Iris pigment epithelial cell (primary cell): ENCODE measurements at regions not wholly inside any gene's neighbourhood (a gene's known extent, or its start where the extent isn't known, plus 50 kb on each side); places are given as distances from the start of the nearest gene placed in this dataset.

Source experiments
- DNase-seq: peaks from one replicate; pipeline ENCODE4 v3.0.0-alpha.2; 2011; ENCODE audit warnings: low read depth

DNA sequence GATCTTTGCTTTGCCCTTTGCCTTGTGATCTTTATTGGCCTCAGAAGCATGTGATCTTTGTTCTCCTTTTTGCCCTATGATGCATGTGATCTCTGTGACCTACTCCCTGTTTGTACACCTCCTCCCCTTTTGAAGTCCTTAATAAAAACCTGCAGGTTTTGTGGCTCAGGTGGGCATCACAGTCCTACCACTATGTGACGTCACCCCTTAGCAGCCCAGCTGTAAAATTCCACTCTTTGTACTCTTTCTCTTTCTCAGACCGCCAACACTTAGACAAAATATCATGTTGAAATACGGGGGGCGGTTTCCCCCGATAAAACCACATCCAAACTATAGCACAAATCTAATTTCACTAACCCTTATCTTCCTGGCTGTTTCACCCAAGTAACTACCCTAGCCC, 76.7 kb upstream of the RAPGEF4 start:
- no peak for DNase-seq

DNA sequence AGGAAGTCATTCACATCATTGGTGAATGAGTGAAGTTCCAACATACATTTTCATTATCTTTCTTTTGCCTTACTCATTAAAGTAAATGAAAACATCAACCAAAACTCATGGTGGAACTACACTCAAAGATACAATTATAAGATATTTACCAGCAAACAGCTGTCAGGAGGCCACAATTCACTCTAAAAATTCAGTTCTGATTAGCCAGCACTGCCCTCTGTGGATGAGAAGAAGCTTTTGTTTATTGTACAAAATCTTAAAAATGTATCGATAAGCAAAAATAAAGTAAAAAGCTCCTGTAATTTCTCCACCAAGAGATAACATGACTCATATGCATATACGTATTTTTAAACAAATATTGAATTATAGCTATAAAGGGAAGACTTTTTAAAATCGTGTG, 73.5 kb upstream of the RAPGEF4 start:
- DNase-seq = no peak

DNA sequence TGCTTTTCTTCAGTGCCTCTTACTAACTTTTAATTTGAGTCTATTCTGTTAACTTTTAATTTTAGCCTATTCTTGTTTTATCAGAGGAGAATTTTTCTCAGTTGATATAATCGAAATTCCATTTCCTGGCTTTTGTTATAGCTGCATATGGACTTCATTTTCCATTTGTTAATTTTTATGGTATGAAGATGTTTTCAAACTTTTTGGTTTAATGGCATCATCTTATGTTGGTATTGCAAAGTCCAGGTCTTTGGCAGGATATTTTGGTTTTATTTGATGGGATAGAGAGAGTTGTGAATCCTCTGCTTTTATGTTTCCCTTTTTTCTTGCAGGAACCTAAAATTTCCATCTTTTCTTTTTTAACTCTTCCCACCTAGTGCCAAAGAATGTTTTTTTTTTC, 70.9 kb upstream of the RAPGEF4 start:
- no peak for DNase-seq

DNA sequence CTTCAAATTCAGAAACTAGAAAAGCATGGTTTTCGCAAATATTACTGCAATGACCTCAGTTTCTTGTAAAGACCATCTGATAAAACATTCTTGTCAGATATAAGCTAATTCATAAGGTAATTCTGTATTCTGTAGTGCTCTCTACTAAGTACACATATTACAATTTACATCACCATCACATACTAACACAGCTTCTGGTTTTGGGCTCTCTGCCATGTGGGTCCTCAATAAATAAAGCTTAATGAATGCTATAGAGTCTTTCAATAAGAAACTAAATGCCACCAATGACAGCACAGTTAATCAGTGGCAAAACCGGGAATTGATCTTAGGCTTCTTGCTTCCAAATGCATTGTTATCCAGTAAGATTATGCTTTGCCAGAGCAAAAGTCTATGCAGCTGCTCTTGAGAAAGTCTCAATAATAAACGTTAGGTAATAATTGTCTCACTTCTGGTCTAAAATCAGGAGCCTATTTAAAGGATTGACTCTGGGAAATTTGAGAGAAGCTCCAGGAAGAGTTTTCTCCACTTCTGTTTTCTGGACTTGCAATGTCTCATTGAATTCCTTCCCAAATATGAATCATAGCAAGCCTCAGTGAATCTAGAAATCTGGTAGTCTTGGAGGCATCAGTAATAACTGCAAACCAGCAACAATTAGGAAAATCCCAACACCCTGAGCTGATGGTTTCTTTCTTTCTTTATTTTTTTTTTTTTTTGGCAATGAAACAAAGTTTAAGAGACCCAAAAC, 67.9 kb upstream of the RAPGEF4 start:
- DNase-seq = no peak

DNA sequence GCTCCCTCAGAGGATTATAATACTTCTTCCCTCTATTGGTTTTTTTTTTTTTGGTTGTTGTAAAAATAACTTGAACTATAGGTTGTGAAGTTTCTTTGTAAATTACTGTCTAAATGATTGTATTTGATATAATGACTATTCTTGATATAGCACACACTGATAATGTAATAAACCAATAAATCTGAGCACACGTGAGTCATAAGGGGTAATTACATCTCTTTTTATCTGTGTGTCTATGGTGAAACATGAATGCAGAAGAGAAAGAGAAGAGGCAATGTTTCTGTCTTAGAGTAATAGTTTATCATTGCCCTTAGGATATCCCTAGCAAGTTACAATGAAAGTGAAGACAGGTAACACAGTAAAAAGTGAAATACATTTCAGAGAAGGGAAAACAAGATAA, 64.1 kb upstream of the RAPGEF4 start:
- no peak for DNase-seq

DNA sequence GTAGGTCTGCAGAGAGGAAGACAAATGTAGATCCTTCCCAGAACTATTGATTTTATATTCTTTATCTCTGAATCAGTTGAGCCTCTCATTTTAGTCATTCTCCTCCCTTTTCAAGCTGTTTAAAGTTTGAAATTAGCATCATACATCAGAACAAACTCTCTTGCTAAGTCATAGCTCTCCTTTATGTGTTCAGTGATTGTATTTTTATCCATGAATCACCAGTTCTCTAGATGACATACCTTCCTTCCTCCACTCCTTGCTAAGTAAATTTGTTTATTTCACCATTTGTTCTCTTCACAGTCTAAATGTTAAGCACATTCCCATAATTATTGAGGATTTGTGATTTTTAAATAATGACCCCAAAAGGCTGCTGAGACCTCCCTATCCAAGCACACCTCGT, 63.5 kb upstream of the RAPGEF4 start:
- peak; percentile 55 for DNase-seq

DNA sequence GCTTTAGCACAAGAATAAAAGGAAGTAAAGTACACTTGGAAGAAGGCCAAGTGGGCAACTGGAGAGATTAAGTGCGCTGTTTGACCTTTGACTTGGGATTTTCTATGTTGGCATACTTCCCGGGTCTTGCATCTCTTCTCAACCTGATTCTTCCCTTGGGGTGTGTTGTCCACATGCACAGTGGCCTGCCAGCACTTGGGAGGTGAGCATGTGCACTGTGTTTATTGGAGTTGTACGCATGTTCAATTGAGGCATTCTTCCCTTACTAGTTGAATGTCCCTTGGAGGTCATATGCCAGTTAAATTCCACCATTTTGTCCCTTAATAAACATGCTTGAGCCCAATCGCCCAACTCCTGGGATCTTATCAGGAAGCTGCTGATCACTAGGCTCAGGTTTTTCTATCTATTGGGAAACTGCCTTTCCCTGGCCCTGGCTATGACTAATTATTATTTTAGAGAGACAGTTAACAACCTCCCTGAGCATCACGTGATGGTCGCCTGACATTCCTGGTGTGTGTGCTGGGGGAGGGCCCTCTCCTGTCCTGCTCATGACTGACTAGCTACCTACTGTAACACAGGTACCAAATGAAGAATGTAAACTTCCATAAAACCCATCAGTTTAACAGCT, 62.5 kb upstream of the RAPGEF4 start:
- DNase-seq = peak; percentile 67

DNA sequence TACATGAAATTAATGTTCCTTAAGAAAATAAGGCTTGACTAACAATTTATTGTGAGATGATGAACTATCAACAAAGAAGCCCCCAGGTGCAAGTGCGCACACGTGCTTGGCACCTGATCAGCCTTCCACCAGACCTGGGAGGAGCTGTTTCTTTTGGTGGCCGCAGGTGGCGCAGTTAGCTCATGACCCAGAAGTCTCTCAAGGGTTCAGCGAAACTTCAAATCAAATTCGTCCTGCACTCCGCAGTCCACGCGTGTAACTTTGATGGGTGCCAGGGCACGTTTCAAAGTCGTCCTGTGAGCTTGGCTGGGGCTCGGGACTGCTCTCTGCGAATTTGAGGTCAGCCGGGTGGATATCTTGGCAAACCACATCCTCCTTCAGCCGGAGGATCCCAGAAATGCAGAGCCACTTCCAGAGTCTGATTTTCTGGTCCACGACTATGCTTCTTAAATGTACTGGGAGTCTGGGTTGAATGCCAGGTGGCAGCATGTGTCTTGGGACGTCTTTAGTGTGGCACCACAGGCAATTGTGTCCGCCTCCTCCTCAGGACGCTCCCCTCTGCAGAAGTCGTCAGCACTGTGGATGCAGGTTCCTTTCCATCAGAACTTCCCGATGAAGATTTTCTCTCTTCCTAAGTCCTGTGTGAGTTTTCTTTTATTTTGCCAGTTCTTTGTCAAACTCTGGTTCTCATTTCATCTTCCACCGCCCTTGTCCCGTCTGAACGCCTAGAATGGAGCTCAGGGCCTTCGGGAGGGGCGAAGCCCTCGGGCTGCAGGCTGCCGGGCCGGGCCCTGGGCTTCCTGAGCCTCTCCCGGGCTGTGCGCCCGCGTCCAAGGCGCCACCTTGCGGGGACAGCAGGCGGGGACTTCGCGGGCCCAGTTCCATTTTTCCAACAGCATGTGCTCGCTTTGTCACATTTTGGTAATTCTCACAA, 61.3 kb upstream of the RAPGEF4 start:
- DNase-seq = peak; percentile 45

DNA sequence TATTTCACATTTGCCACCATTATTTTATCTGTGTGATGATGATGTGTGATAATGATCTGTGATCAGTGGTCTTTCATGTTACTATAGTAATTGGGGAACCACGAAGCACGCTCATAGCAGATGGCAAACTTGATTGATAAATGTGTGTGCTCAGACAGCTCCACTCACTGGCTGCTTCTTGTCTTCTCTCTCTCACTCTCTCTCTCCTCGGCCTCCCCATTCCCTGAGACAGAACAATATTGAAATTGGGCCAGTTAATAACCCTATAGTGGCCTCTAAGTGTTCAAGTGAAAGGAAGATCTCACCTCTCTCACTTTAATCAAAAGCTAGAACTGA, 60.7 kb upstream of the RAPGEF4 start:
- DNase-seq = no peak

DNA sequence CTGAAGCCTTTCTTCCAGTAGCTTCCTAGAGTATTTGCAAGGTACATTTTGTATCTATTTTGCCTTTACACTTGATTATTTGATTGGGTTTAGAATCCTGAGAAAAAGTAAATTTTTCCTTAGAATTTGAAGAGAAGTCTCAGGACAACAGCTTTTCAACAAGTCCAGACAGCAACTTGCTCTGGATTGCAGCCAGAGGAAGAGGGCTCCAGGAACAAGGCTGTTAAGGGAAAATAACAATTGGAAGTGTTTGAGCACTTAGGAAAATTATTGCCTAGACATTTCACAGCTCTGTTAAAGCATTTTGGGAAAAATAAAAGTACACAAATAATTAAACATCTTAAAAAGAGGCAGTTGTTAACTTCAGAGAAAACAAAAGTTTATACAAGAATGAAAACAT, 58.3 kb upstream of the RAPGEF4 start:
- DNase-seq = no peak

DNA sequence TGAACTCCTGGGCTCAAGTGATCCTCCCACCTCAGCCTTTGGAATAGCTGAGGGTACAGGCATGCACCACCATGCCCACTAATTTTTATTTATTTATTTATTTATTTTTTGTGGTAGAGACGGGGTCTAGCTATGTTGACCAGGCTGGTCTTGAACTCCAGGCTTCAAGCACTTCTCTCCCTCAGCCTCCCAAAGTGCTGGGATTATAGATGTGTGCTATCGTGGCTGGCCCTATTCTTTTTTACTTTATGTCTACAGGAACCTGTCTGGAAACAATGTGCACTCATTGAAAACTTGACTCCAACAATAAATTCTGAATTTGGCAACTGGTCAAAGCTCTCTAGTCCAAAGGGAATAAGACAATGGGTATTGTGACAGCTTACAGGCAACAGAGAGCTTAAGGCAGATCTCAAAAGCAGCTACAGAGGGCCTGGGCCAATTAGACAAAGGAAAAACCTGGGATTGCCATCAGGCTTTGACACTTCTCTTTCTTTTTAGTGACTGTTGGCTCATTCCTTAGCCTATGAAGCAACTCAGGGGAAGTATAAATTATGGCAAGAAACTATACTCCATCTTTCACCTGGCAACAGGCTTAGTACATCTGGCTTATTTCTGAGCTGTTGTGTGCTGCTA, 55.1 kb upstream of the RAPGEF4 start:
- DNase-seq = no peak

DNA sequence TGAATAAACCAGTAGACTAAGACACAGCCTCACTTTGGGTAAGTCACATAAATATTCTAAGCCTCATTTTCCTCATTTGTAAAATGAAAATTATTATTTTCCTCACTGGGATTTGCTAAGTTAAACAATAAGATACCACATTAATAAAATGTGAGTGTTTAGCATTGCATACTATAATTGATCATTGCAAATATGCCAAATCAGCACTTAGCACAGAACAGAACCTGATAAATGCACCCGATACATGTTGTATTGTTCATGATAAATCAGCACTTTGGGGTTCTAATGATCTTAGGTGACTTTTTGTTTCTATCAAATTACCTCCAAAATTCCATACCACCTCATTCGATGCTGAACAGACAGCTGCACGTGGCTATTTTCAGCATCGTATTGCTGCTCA, 50.2 kb upstream of the RAPGEF4 start:
- DNase-seq = no peak
